NCI-H2196 (cell line): ENCODE measurements at regions not wholly inside any gene's neighbourhood (a gene's known extent, or its start where the extent isn't known, plus 50 kb on each side); places are given as distances from the start of the nearest gene placed in this dataset.

Experiments
- DNase-seq: peaks from one replicate; lab custom pipeline; 2025; ENCODE audit not compliant: unreplicated experiment; lab: John Stamatoyannopoulos, UW

- no peak for DNase-seq
These were observed 445.0 kb upstream of the GOLIM4 start for GRCh38 chr3:168540726-168541125.

DNA sequence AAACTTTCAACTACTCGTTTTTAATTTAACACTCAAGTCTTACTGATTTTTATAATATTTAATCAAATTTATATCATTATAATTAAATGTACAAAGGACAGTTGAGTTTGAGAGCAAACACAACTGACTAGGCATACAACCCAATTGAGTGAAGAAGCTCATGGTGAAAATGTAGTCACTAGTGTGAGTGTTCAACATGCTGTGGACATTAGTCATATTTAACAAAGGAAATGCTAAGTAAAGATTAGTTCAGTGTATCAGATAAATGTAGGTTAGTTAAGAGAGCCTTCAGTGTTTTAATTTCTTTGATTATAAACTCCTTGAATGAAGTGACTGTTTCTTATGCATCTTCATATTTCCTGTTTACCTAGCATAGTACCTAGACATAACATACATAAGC is 444.2 kb upstream of the GOLIM4 start:
- no peak for DNase-seq

DNA sequence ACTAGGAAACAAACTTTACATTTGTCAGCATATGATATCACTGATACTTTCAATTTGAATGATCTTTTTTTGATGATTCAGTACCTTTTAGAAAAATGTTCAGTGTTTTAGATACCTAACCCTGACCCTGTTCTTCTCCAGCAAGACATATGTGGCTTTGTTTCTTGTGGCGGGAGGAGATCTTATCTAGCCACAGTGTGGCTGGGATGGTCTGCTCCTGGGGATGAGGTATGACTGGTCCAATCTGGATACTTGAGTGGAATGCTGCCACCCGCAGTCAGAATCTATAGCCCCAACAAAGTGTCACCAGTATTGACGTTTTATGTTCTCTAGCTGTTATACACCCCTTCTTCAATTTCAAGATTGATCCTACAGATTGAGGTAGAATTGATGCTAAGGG is 439.0 kb upstream of the GOLIM4 start:
- no peak for DNase-seq

DNA sequence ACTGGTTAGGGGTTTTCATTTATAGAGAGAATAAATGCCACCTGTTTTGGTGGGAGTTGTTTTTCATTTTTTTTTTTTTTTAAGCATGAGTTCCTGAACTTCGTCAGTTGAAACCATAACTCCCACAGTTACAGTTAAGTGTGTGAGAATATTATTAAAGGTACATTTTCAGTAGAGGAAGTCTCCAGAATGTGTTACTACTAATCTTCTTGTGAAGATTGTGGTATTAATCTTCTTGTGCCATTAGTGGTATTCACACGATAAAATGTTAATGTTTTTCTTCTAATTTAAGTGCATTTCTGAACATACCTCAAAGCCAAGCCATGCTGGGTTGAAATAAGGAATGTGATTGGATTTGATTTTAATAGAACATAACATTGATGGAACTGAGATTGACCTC is 437.9 kb upstream of the GOLIM4 start:
- DNase-seq = no peak

GRCh38 chr3:168532135-168532534 is 436.4 kb upstream of the GOLIM4 start:
- no peak for DNase-seq

DNA sequence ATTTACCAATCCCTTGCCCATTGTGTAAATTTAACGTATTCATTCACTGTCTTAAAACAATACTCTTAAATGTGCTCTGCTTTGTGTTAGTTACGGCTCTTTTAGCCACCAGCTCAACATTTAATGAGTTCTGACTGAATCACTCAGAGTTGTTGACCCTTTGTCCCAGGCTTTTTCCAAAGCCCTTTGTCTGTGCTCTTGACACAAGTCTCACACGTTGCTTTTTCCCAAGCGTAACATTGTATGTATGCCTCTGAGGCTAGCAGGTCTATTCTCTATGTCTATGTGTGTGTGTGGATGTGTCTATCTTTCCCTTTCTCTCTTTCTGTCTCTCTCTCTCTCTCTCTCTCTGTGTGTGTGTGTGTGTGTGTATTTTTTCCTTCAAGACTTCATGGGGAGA is 435.4 kb upstream of the GOLIM4 start:
- no peak for DNase-seq

DNA sequence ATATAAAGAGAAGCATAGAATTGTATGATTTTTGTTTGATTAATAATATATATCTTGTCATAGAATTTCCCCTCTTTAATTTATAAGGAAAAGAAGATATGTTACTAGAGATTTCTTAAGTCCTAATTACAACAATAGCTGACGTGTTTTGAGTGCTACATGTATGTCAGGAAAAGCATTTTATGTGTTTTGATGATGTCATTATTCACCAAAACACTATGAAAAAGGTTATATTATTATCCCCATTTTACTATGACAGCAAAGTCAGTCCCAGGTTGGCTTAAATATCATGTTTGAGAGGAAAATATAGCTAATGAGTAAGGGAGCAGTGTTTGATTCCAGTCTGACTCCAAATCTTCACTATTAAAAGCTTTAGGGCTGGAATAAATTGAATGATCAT is 428.4 kb upstream of the GOLIM4 start:
- DNase-seq = no peak

DNA sequence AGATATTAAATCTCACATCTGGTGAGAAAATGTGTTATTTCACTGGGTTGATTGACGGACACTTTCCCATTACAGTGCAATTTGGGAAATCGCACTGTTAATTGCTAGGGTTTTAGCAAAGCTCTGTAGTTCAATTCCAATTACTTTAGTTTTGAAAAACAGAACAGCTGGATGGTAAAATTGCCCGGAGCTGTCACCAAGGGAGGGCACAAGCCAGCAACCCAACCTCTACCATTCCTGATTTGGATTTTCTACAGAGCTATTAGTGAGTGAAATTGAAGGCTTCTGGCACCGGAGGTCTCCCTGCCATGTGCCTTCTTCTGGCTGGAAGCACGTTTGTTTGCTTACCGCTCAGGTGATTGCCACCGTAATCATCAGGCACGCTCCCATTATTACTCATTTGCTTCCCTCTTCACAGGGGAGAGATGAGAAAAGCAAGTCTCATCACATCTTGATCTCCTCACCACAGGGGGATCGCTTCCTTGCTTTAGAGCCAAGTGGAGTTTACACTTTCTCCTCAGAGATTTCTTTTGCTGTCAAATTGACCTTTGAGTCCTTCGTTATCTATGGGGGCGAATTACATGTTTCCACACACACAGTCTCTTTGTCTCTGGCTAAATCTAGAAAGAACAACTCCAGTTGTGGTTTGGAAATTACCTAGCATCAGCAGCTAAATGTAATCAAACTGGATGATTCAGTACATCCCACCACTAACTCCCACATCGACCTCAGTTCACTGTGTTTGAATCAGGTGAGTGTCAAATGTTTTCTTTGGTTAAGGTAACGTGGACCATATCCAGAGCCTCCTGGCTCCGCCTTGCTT is 421.7 kb upstream of the GOLIM4 start:
- no peak for DNase-seq

GRCh38 chr3:168514252-168514651 is 418.5 kb upstream of the GOLIM4 start:
- DNase-seq = no peak

- no peak for DNase-seq
These were observed 417.1 kb upstream of the GOLIM4 start for GRCh38 chr3:168512802-168513201.

DNA sequence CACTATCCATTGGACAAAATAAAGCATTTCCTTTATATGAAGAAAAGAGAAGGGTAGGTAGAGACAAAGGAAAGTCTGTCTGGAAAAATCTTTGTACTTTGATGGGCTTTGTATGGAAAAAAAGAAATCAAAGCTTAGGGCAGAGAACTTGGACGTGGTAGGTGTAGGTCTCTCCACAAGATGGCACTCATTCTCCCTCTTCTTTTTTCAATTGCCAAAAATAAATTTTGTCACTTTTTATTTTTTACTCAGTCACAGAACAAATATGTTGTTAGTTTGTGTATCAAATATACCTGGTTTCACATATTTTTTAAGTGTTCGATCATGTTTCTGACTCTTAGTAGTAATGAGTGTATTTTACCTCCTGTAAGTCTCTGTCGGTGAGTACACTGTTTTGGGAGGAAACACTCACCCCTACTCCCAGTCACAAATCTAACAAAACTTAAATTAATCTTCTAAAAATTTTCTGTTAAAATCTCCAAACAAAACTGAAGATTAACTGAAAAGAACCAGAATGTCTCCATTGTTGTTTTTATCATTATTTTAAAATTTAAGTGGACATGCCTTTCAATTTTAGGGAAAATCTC is 415.8 kb upstream of the GOLIM4 start:
- no peak for DNase-seq

- DNase-seq = no peak
These were observed 410.9 kb upstream of the GOLIM4 start for GRCh38 chr3:168506589-168506988.

GRCh38 chr3:168501570-168501969 is 405.8 kb upstream of the GOLIM4 start:
- no peak for DNase-seq

DNA sequence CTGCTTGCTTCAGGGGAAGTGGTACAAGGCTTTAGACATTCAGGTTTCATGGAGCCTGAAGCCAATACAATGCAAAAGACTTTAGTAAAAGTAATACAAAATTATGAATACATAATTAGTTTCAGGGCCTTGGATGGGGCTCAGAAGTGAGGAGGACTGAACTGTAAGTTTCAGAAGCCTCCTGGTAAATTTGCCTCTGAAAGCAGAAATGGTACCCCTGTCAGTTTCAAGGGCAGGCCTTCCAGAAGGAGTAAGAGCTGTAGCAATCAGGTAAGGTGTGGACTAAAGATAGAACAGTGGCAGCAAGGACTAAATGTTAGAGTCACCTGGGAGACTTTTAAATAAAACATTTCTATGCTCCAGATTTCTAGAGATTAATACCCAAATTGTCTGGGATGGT is 402.5 kb upstream of the GOLIM4 start:
- DNase-seq = no peak

DNA sequence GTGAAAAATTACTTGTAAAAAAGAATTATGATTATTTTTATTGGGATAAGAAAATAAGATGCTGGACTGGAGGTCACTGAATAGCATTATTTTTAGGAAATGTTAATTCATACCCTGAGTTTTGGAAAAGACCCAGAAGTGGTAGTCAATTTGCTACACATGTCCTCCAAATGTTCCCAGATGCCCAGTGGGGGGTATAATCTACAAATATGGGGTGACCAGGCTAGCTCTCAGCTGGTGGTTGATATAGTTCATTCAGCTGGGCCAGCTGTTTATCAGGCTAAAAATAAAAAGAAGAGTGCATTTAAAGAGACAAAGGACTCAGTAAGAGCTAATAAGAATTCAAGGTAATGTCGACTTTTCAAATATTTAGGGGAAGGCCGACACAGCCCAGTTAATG is 402.0 kb upstream of the GOLIM4 start:
- DNase-seq = no peak

DNA sequence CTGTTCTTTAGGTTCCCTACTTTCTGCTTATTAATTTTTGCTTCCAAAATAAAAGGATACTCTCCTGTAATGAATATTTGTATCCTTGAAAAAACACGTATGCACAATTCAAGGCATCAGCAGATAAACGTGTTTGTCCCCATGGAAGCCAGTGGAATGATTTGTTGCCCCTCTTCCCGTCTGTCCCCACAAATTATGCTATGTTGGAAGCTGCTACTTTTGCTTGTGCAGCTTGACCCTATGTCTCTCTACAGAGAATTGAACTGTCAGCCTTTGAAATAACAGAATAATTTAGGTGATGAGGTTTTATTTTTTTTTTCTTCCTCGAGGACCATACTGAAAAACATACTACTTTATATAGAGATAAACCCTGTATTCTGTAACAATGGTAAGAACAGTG is 401.5 kb upstream of the GOLIM4 start:
- DNase-seq = no peak

DNA sequence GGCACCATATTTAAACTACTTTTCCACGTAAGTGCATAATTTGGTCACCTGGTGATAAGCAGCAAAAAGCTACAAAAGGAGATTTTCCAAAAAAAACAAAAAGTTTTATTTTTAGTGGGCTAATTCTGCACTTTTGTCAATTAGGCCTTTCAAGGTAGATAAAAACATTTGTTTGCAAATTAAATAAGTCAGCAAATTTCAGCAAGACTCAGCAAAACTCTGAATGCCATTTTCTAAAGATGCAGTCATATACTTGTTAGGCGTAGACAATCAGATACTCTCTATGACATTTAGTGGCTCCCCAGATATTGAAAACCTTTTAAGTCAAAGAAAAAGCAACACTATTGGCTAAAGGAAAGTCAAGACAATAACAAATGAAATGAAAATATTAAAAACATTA is 400.2 kb upstream of the GOLIM4 start:
- no peak for DNase-seq

GRCh38 chr3:168495270-168495669 is 399.5 kb upstream of the GOLIM4 start:
- no peak for DNase-seq

DNA sequence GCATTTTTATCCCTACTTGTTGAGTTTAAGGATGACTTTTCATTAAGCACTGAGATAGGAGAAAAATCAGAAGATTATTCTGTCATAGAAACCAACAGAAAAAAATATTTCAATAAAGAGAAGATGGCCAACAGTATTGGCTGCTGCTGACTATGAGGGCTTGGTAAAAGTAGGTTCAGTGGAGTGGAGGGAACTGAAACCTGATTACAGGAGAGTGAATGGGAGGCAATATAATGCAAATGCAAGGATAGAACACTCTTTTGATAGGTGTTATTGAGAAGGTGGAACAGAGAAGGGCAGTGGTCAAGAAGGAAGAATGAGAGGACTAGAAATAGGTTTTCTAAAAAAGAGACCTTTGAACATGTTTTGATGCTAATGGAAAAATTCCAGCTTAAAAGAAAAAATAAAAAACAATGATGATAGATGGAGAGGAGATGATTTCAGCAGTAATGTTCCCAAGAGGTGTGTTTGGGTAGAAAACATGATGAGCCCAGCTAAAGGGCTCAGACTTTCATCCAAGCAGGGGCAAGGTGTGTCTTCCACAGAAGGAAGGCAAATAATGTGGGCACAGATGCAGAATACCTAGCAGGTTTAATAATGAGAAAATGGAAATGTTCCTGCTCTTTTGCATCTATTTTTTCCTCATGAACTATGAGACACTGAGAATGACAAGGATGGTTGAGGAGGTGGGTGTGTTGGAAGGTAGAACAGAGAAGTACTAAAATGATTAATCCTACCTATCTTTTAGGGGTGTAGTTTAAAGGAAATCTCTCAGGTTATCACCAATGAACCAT is 397.9 kb upstream of the GOLIM4 start:
- DNase-seq = no peak

- no peak for DNase-seq
These were observed 395.3 kb upstream of the GOLIM4 start for GRCh38 chr3:168490981-168491380.

GRCh38 chr3:168489301-168489700 is 393.6 kb upstream of the GOLIM4 start:
- DNase-seq = no peak

DNA sequence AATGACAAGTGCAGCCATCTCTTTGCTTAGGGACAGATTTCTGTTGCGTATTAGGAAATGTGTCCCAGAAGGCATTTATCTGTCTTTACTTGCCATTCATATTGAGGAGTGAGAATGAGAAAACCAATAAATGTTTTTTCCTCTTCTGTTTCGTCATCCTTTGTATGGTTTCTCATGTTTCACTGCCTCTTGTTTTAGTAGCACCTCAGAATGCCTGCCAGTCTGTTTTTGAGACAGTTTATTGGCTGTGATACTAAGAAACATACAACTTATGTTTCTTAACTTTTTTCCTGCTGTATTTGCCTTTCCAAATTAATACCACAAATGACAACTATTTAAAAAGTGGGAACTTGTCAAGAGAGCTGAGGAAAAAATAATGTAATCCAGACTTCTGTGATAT is 390.2 kb upstream of the GOLIM4 start:
- DNase-seq = no peak
